ENCODE measurements at regions not wholly inside any gene's neighbourhood (a gene's known extent, or its start where the extent isn't known, plus 50 kb on each side); places are given as distances from the start of the nearest gene placed in this dataset.
"Not testable (repeated sequence)": the region's sequence is repeated elsewhere in the genome, so short reads cannot be mapped to it uniquely, and the experiment has no call there.

DNA sequence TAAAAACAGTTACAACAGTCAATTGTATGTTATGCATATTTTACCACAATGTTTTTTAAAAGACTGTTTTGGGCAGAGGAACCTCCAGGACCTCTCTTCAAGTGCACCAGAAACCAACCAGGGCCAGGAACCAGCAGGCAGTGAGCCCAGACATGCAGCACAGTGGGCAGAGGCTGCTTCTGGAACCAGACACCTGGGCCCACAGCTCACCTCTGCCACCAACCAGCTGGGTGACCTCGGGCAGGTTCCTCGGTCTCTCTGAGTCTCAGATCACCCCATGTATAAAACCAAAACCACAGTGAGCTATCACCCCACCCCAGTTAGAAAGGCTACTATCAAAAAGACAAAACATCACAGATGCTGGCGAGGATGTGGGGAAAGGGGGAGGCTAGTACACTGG lies 161.0 kb downstream of the C16orf95 start:
- no peak for DNase-seq (ENCODE audit: extremely low read depth, insufficient read length)
- H3K36me3 ChIP-seq (ENCODE audit: control insufficient read depth, insufficient read depth, low read length): no peaks in the 10 kb centered on the region
- H3K27me3 ChIP-seq (replicated peaks; ENCODE audit: control insufficient read depth, insufficient read depth, low read length): no peaks in the 10 kb centered on the region; the same call in 1 of the 2 replicates
- H3K4me3 ChIP-seq (replicated peaks; ENCODE audit: low read depth, low read length): no peak overlapping the region
- TF ChIP-seq, protein P1, sequence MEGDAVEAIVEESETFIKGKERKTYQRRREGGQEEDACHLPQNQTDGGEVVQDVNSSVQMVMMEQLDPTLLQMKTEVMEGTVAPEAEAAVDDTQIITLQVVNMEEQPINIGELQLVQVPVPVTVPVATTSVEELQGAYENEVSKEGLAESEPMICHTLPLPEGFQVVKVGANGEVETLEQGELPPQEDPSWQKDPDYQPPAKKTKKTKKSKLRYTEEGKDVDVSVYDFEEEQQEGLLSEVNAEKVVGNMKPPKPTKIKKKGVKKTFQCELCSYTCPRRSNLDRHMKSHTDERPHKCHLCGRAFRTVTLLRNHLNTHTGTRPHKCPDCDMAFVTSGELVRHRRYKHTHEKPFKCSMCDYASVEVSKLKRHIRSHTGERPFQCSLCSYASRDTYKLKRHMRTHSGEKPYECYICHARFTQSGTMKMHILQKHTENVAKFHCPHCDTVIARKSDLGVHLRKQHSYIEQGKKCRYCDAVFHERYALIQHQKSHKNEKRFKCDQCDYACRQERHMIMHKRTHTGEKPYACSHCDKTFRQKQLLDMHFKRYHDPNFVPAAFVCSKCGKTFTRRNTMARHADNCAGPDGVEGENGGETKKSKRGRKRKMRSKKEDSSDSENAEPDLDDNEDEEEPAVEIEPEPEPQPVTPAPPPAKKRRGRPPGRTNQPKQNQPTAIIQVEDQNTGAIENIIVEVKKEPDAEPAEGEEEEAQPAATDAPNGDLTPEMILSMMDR (IDR thresholded peaks at IDR 0.05; ENCODE audit: insufficient read depth, low read length, poor library complexity, severe bottlenecking): no peak

DNA sequence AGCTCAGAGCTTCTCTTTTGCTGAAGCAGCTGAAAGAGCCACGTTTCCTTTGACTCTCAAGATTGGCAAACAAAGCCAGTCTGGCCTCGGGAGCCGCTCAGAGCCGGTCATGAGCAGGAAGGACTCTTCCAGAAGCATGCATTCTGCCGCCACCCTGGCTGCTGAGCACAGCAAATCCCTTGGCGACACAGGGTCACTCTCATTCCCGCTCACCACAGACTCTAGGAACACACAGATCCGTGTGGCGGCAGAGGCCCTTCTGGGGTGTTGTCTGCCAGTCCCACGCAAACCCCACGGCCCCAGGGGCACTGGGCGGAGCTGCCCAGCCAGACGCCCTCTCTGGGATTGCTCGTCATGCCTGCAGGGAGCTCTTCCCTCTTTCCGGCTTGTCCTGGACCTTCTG lies 157.0 kb downstream of the C16orf95 start:
- Histone ChIP-seq H3K36me3 (ENCODE audit: control insufficient read depth, insufficient read depth, low read length) (no peaks in the 10 kb centered on the region), H3K4me3 (replicated peaks; ENCODE audit: low read depth, low read length) (no peak overlapping the region), H3K27me3 (replicated peaks; ENCODE audit: control insufficient read depth, insufficient read depth, low read length) (no peaks in the 10 kb centered on the region; the same call in 1 of the 2 replicates)
- TF ChIP-seq, protein P1 (IDR thresholded peaks at IDR 0.05; ENCODE audit: insufficient read depth, low read length, poor library complexity, severe bottlenecking): no peak
- no peak for DNase-seq (ENCODE audit: extremely low read depth, insufficient read length)

DNA sequence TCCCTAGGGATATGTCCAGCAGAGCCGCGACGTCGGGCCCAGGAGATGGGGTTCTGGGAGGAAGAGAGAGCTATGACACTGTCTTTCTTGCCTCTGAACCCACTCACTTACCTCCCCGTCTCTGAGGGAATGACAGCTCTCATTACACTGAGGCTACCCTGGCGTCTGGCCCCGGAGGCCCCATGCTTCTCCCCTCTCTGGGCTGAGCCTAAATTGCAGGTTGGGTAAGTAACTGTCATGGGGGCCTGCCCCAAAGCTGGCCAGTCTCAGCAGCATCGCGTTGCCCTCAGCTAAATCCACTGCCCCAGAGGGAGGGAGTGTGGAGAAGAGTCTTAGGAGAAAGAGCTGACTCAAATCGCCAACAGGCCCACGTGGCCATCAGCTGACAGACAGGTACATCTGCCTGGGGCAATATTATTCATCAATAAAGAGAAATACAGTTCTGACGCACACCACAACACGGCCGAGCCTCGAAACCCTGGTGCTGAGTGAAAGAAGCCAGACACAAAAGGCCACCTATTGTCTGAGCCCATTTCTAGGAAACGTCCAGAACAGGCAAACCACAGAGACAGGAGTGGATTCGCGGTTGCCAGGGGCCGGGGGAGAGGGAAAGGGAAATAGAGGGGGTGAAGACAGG lies 156.4 kb downstream of the C16orf95 start:
- TF ChIP-seq, protein P1 (IDR thresholded peaks at IDR 0.05; ENCODE audit: insufficient read depth, low read length, poor library complexity, severe bottlenecking): no peak
- Histone ChIP-seq H3K4me3 (replicated peaks; ENCODE audit: low read depth, low read length) (no peak overlapping the region), H3K36me3 (ENCODE audit: control insufficient read depth, insufficient read depth, low read length) (no peaks in the 10 kb centered on the region), H3K27me3 (replicated peaks; ENCODE audit: control insufficient read depth, insufficient read depth, low read length) (no peaks in the 10 kb centered on the region; the same call in 1 of the 2 replicates)
- DNase-seq (ENCODE audit: extremely low read depth, insufficient read length): no peak

DNA sequence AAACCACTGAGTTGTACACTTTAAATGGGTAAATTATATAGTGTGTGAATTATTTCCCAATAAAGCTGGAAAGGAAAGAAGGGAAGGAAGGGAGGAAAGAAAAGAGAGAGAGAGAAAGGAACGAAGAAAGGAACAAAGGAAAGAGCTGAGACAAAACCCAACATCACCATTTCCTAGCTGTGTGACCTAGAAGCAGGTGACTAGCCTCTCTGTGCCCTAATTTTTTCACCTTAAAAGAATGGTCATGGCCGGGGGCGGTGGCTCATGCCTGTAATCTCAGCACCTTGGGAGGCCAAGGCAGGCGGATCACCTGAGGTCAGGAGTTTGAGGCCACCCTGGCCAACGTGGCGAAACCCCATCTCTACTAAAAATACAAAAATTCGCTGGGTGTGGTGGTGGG lies 155.8 kb downstream of the C16orf95 start:
- DNase-seq (ENCODE audit: extremely low read depth, insufficient read length); H3K4me3 ChIP-seq (replicated peaks; ENCODE audit: low read depth, low read length); H3K36me3 ChIP-seq (ENCODE audit: control insufficient read depth, insufficient read depth, low read length); H3K27me3 ChIP-seq (replicated peaks; ENCODE audit: control insufficient read depth, insufficient read depth, low read length): not testable (repeated sequence)

DNA sequence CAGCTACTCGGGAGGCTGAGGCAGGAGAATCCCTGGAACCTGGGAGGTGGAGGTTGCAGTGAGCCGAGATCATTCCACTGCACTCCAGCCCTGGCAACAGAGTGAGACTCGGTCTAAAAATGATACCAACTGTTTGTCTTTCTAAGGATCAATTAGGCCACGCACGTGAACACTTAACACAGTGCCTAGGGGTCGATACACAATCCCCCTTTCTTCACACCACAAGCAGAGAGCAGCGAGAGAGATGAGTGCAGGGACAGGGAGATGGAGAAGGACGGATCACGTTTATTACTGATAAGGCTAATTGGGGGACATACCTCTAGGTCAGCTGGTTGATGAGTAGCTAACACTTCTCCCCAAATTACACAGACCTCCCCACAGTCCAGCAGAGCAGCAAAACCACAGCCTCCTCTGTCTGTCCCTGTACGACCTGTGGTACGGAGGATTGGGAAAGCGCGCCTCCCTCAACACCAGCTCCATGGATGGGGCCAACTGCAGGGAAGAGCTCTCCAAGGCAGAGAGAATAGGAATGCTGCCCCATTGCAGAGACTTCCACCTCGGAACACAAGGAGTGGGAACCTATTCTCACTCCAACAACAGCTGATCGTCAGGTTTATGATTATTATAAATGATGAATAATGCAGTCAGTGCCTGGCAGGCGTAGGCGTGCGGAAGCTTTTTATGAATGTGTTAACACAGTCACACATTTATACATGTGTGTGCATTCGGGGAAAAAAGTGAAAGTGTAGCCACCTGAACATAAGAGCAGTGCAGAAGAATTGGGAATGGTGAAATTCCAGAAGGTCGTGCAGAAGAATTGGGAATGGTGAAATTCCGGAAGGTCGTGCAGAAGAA lies 155.1 kb downstream of the C16orf95 start:
- Histone ChIP-seq H3K4me3 (replicated peaks; ENCODE audit: low read depth, low read length) (no peak overlapping the region), H3K27me3 (replicated peaks; ENCODE audit: control insufficient read depth, insufficient read depth, low read length) (no peaks in the 10 kb centered on the region; the same call in 1 of the 2 replicates), H3K36me3 (ENCODE audit: control insufficient read depth, insufficient read depth, low read length) (no peaks in the 10 kb centered on the region)
- TF ChIP-seq, protein P1 (IDR thresholded peaks at IDR 0.05; ENCODE audit: insufficient read depth, low read length, poor library complexity, severe bottlenecking): no peak
- DNase-seq (ENCODE audit: extremely low read depth, insufficient read length): no peak

DNA sequence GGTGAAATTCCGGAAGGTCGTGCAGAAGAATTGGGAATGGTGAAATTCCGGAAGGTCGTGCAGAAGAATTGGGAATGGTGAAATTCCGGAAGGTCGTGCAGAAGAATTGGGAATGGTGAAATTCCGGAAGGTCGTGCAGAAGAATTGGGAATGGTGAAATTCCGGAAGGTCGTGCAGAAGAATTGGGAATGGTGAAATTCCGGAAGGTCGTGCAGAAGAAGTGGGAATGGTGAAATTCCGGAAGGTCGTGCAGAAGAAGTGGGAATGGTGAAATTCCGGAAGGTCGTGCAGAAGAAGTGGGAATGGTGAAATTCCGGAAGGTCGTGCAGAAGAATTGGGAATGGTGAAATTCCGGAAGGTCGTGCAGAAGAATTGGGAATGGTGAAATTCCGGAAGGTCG lies 154.4 kb downstream of the C16orf95 start:
- not testable (repeated sequence) for H3K4me3 ChIP-seq (replicated peaks; ENCODE audit: low read depth, low read length); H3K36me3 ChIP-seq (ENCODE audit: control insufficient read depth, insufficient read depth, low read length); H3K27me3 ChIP-seq (replicated peaks; ENCODE audit: control insufficient read depth, insufficient read depth, low read length); DNase-seq (ENCODE audit: extremely low read depth, insufficient read length)

Measured in GM06990 (cell line).